Activated naive CD4-positive, alpha-beta T cell treated with anti-CD3 and anti-CD28 coated beads, Interleukin-2, amount 50 U/mL, for 72 hours (primary cell): ENCODE measurements at regions not wholly inside any gene's neighbourhood (a gene's known extent, or its start where the extent isn't known, plus 50 kb on each side); places are given as distances from the start of the nearest gene placed in this dataset.

Experiments used
- ATAC-seq, 2 donors: fragments of 150-1000 bp; cut with Tn5 transposase; 2 replicates each; pipeline ENCODE4 v1.10.0; 2021; ENCODE audit warnings: mild to moderate bottlenecking in 2 of 2, moderate library complexity in 2 of 2
- DNase-seq, 2 donors: peaks; one replicate each; pipeline ENCODE4 v3.0.0; 2021 to 2022; ENCODE audit warnings: low spot score in 2 of 2
- H3K27ac Mint-ChIP-seq, 2 donors: one replicate each; pipeline ENCODE4 v1.8.0; 2022; ENCODE audit warnings: mild to moderate bottlenecking in 2 of 2, mixed read lengths in 2 of 2
- H3K36me3 Mint-ChIP-seq, 2 donors: one replicate each; pipeline ENCODE4 v1.8.0; 2022; ENCODE audit warnings: mixed read lengths in 2 of 2
- H3K9me3 Mint-ChIP-seq, 2 donors: one replicate each; pipeline ENCODE4 v1.8.0; 2022; ENCODE audit warnings: mixed read lengths in 2 of 2

DNA sequence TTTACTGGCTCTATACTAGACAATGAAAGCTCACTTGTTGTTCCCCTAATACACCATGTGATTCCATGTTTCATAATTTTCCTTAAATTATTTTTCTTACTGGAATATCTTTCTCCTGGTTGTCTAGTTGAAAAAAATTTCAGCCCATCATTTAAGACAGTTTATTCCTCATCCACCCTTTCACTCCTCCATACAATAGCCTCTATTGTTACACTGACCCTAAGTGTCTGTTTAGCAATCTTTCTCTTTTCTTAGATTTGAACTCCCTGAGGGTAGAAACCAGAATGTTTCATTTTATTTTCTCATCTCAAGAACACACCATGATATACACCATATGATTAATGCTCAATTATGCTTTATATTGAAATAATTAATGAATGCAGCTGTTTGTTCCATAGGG, 413.4 kb upstream of the ITGA1 start:
- H3K9me3 Mint-ChIP-seq, result no peaks in the 10 kb centered on the region
- no peak for DNase-seq
- no peak overlapping the region for H3K27ac Mint-ChIP-seq
- H3K36me3 Mint-ChIP-seq, result no peaks in the 10 kb centered on the region
- ATAC-seq, result no peak

DNA sequence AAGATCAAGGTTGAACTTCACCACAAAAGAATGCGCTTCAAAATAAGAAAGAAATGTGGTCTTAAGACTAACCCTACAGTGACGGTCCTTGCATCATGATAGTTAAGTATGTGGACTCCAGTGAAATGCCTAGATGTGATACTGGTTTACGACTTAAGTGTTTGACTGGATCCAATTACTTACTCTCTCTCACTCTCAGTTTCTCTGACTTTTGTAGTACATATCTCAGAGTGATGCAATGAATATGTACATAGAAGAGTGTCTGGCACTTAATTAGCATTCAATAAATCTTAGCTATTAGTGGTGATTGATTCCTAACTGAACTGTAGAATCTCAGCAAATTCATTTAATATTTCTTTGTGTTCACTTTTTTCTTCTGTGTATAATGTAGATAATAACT, 411.7 kb upstream of the ITGA1 start:
- no peak for DNase-seq
- no peak for ATAC-seq
- Mint-ChIP-seq H3K9me3 (no peaks in the 10 kb centered on the region), H3K27ac (no peak overlapping the region), H3K36me3 (no peaks in the 10 kb centered on the region)

DNA sequence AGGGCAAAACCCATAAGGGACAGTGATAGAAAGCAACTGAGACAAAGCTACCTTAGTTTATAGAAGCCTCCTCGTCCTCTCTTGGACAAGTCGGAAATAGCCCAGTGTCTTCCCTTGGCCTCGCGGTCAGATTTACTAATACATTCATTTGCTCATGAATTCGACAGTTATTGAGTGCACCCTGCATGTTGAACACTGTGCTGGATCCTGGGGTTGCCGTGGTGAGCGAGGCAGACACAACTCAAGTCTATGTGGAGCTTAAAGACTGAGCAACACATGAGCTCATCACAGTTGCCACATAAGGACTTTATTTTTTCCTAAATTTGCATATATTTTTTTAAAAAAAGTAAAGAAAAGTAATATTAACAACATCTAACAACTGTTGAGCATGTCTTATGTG, 411.1 kb upstream of the ITGA1 start:
- ATAC-seq (no peak), DNase-seq (no peak)
- Mint-ChIP-seq H3K27ac (no peak overlapping the region), H3K9me3 (no peaks in the 10 kb centered on the region), H3K36me3 (no peaks in the 10 kb centered on the region)

DNA sequence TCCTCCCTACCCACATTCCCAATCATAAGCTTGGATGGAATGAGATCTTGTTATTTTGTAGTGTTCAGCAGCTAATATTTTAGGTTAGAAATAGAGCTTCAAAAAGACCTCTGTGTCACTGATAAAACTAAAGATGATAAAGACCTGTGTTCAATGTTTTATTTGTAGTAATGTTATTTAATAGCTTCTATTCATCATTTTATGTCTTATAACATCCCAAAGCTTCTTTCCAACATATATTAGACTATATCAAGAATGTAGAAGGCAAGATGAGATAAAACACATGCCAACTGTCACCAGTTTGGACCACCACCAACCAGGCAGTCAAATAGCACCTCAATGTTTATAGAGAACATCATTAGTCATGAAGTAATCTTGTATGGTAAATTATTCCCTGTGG, 409.5 kb upstream of the ITGA1 start:
- ATAC-seq, result no peak
- H3K9me3 Mint-ChIP-seq, result no peaks in the 10 kb centered on the region
- no peak overlapping the region for H3K27ac Mint-ChIP-seq
- no peaks in the 10 kb centered on the region for H3K36me3 Mint-ChIP-seq
- DNase-seq, result no peak

DNA sequence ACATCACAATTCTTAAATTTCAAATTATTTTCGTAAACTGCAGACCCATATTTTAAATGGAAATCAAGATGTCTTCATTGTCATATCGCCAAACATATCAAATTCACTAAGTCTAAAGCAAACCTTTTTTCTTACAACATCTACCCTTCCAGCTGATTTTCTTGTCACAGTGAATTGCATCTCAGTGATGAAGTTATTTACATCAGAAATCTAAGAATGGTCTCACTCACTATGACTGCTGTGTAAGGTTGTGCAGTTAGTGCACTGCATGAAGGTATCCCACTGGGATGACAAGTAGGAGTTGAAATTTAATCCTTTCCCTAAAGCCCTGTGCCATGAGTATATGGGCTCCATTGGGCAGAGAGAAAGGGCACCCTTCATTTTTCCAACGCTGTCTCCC, 399.4 kb upstream of the ITGA1 start:
- Mint-ChIP-seq H3K27ac (no peak overlapping the region), H3K36me3 (no peaks in the 10 kb centered on the region), H3K9me3 (no peaks in the 10 kb centered on the region)
- ATAC-seq, result no peak
- no peak for DNase-seq

DNA sequence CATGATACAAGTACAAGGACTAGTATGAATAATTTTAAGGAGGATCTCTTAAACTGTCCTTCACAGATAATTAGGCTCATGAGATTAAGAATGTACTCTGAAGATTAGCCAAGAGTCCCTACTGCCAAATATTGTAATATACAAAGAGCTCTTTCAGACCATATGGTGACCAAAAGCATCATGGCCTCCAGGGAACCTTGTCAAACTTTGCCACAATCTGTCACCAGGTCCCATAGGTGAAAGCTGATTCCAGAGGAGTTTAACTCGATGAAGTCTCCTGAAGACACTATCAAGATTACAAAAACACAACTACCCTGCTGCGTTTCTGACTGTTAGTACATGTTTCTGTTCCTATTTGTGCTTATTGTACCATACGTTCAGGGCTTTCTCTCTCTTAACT, 395.4 kb upstream of the ITGA1 start:
- Mint-ChIP-seq H3K36me3 (no peaks in the 10 kb centered on the region), H3K27ac (no peak overlapping the region), H3K9me3 (peaks cover 0 to 5% of the 10 kb centered on the region in 2 donors)
- ATAC-seq (no peak), DNase-seq (no peak)

DNA sequence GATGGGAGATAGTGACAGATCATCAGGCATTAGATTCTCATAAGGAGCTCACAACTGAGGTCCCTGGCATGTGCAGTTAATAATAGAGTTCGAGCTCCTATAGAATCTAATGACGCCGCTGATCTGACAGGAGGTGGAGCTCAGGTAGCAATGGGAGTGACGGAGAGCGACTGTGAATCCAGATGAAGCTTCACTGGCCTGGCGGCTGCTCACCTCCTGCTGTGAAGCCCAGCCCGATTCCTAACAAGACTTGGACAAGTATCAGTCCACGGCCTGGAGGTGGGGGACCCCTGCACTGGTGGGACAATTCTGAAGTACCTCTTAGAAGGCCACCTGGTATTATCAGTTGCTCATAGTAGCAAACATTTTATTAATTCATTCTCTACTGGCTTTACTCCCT, 377.9 kb upstream of the ITGA1 start:
- H3K9me3 Mint-ChIP-seq, result no peaks in the 10 kb centered on the region
- no peak for ATAC-seq
- H3K36me3 Mint-ChIP-seq, result no peaks in the 10 kb centered on the region
- DNase-seq, result no peak
- H3K27ac Mint-ChIP-seq, result no peak overlapping the region

DNA sequence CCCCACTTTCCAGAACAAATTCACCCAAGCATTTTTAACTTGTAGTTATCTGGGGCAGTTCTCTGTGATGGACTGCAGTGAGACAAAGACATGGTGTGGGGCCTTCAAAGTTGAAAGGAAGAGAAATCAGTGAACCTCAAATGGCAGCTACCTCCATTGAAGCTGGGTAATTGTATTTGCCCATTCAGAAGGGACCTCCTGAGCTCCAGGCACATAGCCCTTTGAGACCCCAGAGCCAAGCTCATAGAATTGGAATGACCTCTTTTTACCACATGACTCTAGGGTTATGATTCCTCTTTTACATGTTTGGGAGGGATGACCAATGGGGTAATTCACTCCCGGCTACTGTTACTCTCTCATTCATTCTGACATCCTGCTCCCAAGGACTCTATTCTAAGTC, 368.4 kb upstream of the ITGA1 start:
- ATAC-seq, result no peak
- no peak for DNase-seq
- Mint-ChIP-seq H3K36me3 (no peaks in the 10 kb centered on the region), H3K9me3 (no peaks in the 10 kb centered on the region), H3K27ac (no peak overlapping the region)

DNA sequence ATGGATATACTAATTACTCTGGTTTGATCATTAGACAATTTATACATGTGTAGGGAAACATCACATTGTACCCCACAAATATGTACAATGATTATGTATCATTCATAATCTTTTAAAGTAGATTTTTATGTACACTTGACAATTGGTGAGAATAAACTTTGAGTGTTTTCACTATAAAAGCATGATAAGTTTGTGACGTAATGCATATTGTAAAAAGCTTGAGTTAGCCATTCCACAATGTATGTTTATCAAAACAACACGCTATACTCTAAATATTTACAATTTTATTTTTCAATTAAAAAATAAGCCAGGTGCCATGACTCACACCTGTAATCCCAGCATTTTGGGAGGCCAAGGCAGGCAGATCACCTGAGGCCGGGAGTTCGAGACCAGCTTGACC, 360.1 kb upstream of the ITGA1 start:
- H3K36me3 Mint-ChIP-seq, result no peaks in the 10 kb centered on the region
- H3K9me3 Mint-ChIP-seq, result peaks cover 0 to 5% of the 10 kb centered on the region in 2 donors
- DNase-seq (no peak), ATAC-seq (no peak)
- H3K27ac Mint-ChIP-seq, result no peak overlapping the region

DNA sequence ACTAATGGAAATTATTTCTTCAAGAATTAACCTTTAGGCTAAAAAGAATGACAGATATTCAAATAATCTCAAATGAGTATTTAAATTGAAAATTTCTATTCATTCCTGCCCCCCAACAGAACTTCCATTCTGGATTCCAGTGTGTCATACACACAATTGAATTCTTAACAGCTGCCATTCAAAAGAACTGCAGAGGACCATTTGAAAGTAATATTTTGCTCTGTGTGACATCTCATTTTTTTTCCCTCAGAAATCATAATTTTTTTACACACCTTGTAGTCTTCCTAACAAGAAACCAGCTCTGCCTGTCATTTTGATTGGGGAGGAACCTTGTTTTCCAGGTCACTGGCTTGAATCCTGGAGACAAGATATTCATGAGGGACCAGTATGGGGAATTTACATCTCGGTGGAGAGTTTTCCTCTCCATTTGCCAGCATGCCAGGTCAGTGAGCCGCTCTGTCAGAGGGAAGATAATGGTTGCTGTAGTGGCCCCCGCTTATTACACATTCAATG, 358.7 kb upstream of the ITGA1 start:
- ATAC-seq (no peak), DNase-seq (no peak)
- peaks cover 0 to 5% of the 10 kb centered on the region in 2 donors for H3K9me3 Mint-ChIP-seq
- H3K36me3 Mint-ChIP-seq, result no peaks in the 10 kb centered on the region
- H3K27ac Mint-ChIP-seq, result no peak overlapping the region

DNA sequence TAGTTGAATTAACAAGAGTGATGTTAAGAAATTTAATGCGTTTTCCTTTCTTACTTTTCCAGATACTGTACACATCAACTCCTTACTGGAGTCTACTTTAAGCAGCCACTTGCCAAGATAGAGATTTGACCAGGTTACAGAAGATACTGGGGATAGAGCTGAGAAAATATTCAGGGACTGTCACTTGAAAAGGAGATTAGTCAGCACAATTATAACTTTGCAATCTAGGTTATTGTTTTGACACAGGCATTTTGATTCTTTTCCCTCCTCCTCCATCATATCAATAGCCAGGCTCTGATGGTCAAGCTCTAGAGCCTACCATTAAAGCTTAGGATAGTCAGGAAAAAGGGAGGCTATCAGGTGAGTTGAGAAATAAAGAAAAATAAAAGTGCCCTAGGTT, 345.9 kb upstream of the ITGA1 start:
- peaks cover 0 to 8% of the 10 kb centered on the region in 2 donors for H3K9me3 Mint-ChIP-seq
- no peak overlapping the region for H3K27ac Mint-ChIP-seq

DNA sequence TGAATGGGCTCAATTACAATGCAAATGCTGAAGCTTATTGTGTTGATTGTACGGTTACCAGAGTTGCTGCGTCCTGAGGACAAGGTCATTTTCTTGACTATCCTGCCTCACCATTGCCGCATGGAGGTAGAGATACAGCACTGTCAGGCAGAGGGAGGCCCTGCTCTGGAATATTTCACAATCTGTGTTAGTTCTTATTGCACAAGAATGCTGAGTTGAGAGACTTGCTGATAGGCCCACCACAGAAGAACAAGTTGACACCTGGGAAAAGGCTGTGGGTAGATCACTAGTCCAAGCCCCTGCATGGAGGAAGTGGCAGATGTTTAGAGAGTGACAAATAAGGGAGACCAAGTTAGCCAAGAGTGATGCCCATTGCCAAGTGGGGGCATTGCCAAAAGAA, 344.5 kb upstream of the ITGA1 start:
- Mint-ChIP-seq H3K27ac (no peak overlapping the region), H3K36me3 (no peaks in the 10 kb centered on the region), H3K9me3 (peaks cover 0 to 8% of the 10 kb centered on the region in 2 donors)
- no peak for DNase-seq
- no peak for ATAC-seq

More for the DNA sequence above, 345.9 kb upstream of the ITGA1 start:
- ATAC-seq (no peak), DNase-seq (no peak)
- H3K36me3 Mint-ChIP-seq, result no peaks in the 10 kb centered on the region

DNA sequence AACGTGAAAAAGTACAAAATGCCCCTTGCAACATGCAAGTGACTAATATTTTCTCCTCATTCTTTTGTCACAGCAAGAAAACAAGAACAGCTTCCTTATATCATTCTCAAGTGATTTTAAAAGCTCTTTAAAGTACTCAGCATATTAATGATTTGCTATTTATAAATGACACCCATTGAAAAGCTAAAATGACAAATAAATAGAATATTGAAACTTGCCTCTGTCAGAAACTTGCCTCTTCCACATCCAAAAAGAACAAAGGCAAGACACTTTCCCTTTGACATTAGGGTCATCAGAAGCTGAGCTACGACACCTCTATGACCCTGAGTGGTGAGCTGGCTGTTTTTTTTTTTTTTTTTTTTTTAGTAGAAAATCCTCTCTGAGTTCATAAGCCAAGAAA, 339.6 kb upstream of the ITGA1 start:
- Mint-ChIP-seq H3K27ac (no peak overlapping the region), H3K36me3 (no peaks in the 10 kb centered on the region), H3K9me3 (no peaks in the 10 kb centered on the region)
- ATAC-seq (no peak), DNase-seq (no peak)

DNA sequence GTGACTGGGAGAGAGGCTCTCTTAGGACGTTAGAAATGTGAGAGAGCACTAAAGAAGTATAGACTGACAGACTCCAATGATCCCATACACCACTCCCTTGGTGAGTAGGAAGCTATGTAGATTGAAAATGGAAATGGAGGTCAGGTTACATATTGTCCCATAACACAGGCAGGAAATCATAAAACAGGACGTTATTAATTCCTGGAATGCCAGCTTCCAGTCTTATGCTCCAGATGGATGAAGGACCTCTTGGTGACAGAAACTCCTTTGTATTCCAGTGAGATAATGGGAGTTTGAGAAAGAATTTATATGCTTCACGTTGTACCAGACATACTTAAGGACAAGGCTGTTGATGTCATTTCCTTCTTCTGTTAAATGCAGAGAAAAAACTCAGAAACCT, 338.2 kb upstream of the ITGA1 start:
- no peak for ATAC-seq
- no peaks in the 10 kb centered on the region for H3K9me3 Mint-ChIP-seq
- H3K27ac Mint-ChIP-seq, result no peak overlapping the region
- no peak for DNase-seq
- H3K36me3 Mint-ChIP-seq, result no peaks in the 10 kb centered on the region

DNA sequence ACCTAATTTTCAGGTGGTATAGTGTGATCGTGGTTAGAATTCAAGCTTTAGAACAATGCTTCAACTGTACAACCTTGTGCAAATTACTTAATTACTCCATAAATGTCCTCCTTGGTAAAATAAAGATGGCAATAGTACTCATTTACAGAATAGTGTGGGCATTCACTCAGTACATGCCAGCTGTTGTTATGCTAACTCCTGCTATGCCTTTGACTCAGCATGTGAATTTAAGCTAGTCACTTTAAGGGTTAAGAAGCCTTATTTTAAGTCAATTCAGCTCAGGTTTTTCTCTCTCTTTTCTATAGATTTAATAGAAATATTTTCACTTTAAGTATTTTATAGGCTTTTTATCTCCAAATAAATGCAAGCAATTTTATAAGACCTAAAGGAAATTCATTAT, 335.6 kb upstream of the ITGA1 start:
- H3K36me3 Mint-ChIP-seq, result no peaks in the 10 kb centered on the region

DNA sequence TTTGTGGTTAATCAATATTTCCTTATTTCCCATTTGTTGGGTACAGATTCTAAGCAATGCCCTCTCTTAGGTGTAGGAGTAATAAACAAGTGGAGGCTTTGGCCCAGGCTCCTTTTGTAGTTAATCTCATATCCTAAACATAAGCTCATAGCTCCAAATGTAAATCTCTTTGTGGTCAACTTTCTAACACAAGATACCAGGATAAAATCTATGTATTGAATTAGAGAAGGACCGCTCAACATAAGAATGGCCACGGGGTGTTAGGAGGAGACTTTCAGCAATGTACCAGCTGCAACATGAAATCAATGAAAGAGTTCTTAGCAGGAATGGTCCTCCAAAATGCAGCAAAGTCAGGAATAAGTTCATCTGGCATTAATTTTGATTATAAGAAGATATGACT, 334.5 kb upstream of the ITGA1 start:
- no peak for DNase-seq
- Mint-ChIP-seq H3K36me3 (no peaks in the 10 kb centered on the region), H3K9me3 (no peaks in the 10 kb centered on the region), H3K27ac (no peak overlapping the region)
- no peak for ATAC-seq

More for the DNA sequence above, 335.6 kb upstream of the ITGA1 start:
- DNase-seq (no peak), ATAC-seq (no peak)
- no peak overlapping the region for H3K27ac Mint-ChIP-seq
- H3K9me3 Mint-ChIP-seq, result no peaks in the 10 kb centered on the region

DNA sequence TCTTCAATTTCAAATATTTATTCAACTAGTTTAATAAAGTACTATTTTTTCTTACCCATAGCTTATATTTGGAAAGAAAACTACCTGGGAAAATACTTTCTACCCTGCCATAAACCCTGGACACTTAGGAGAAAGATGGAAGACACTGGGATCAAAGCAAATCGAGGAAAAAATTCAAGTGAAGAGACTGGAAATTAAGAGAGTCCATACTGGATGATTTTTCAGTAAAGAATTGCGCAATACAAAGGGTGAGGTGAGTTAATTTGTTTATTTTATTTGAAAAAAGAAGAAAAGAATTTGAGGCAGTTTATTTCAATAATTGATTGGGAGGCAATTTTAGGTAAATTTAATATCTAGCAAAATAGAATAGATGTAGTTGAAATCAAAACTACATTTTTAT, 331.8 kb upstream of the ITGA1 start:
- Mint-ChIP-seq H3K27ac (no peak overlapping the region), H3K9me3 (no peaks in the 10 kb centered on the region), H3K36me3 (no peaks in the 10 kb centered on the region)
- DNase-seq, result no peak
- no peak for ATAC-seq

DNA sequence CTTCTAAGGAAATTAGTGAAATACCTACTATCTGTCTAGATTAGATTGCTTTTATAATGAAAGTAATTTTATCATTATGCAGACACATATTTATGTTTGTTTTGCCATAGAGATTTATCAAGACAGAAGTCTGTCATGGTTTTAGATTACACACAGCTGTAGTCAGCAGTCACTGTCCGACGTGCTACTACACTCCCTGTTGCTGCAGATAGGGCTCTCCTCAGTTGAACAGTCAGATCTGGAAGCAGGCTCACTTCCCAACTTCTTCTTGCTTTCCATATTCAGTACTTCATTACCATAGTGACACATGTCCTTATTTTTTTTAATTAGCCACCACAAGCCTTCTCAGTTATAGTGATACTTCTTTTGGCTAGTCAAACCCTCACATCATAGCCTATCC, 329.9 kb upstream of the ITGA1 start:
- no peaks in the 10 kb centered on the region for H3K9me3 Mint-ChIP-seq
- H3K27ac Mint-ChIP-seq, result no peak overlapping the region
- no peaks in the 10 kb centered on the region for H3K36me3 Mint-ChIP-seq
- no peak for ATAC-seq
- DNase-seq, result no peak

DNA sequence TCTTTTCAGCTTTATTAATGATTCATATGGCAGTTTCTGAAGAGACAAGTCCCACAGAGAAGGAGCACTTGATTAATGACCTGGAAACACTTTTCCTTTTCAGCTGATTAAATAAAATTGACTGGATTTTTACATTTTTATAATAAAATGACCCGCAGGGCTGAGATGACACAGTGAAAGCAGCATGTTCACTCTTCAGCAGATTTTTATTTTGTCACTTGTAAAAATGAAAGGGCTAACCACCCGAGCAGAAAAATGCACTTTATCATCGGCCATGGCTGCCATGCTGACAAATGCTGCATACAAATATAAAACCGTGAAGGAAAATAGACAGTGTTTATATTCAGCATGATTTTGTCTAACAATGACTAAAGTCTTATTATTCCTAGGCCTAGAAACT, 321.6 kb upstream of the ITGA1 start:
- Mint-ChIP-seq H3K36me3 (no peaks in the 10 kb centered on the region), H3K27ac (no peak overlapping the region), H3K9me3 (no peaks in the 10 kb centered on the region)
- no peak for ATAC-seq
- DNase-seq, result no peak
